Neural progenitor cell (in vitro differentiated cells): ENCODE measurements at regions not wholly inside any gene's neighbourhood (a gene's known extent, or its start where the extent isn't known, plus 50 kb on each side); places are given as distances from the start of the nearest gene placed in this dataset.

Source experiments
- CTCF ChIP-seq: fragments of 200-600 bp; sonication (generic); IDR thresholded peaks from 2 replicates; pipeline ENCODE4 v1.5.1; 2017; ENCODE audit warnings: antibody characterized with exemption, mild to moderate bottlenecking
- EZH2 ChIP-seq: fragments of 200-600 bp; sonication (generic); IDR thresholded peaks from 2 replicates; pipeline ENCODE4 v1.6.1; 2017; ENCODE audit warnings: antibody characterized with exemption, mild to moderate bottlenecking, moderate library complexity
- EZH2phosphoT487 ChIP-seq: fragments of 200-600 bp; sonication (generic); IDR thresholded peaks from 2 replicates; pipeline ENCODE4 v1.6.1; 2017; ENCODE audit warnings: antibody characterized with exemption

- TF ChIP-seq CTCF (peak; percentile 35), EZH2phosphoT487 (no peak), EZH2 (no peak)
These were observed 95.6 kb upstream of the HTR2A start for GRCh38 chr13:46992383-46992952.
